GM23248 (cell line): ENCODE measurements at regions not wholly inside any gene's neighbourhood (a gene's known extent, or its start where the extent isn't known, plus 50 kb on each side); places are given as distances from the start of the nearest gene placed in this dataset.
"Not testable (repeated sequence)": the region's sequence is repeated elsewhere in the genome, so short reads cannot be mapped to it uniquely, and the experiment has no call there.

Source experiments
- DNase-seq: peaks from one replicate; pipeline ENCODE4 v3.0.0-alpha.2; 2015
- H2AFZ ChIP-seq: fragments of 200-600 bp; sonication (generic); 2 replicates; pipeline ENCODE4 v1.6.1; 2016; ENCODE audit warnings: antibody characterized with exemption
- H3F3A ChIP-seq: fragments of 200-600 bp; sonication (generic); 2 replicates; pipeline ENCODE4 v1.6.1; 2016; ENCODE audit warnings: mild to moderate bottlenecking, antibody characterized with exemption, mixed run types; ENCODE audit not compliant: insufficient read depth
- H3K27ac ChIP-seq: fragments of 200-600 bp; sonication (generic); 2 replicates; pipeline ENCODE4 v1.5.1; 2016; ENCODE audit warnings: mild to moderate bottlenecking
- H3K27me3 ChIP-seq: fragments of 200-600 bp; sonication (generic); replicated peaks from 2 replicates; pipeline ENCODE4 v1.6.1; 2016; ENCODE audit warnings: mild to moderate bottlenecking; ENCODE audit not compliant: insufficient read depth
- H3K36me3 ChIP-seq: fragments of 200-600 bp; sonication (generic); 2 replicates; pipeline ENCODE4 v1.6.1; 2016; ENCODE audit warnings: low read depth, mild to moderate bottlenecking
- H3K4me1 ChIP-seq: fragments of 200-600 bp; sonication (generic); 2 replicates; pipeline ENCODE4 v1.6.1; 2016; ENCODE audit warnings: mild to moderate bottlenecking; ENCODE audit not compliant: insufficient read depth
- H3K4me2 ChIP-seq: fragments of 200-600 bp; sonication (generic); one replicate; pipeline ENCODE4 v1.6.1; 2016; ENCODE audit warnings: mild to moderate bottlenecking; ENCODE audit not compliant: unreplicated experiment
- H3K4me3 ChIP-seq: fragments of 200-600 bp; sonication (generic); 2 replicates; pipeline ENCODE4 v1.5.1; 2016; ENCODE audit warnings: mild to moderate bottlenecking
- H3K79me2 ChIP-seq: fragments of 200-600 bp; sonication (generic); 2 replicates; pipeline ENCODE4 v1.6.1; 2016; ENCODE audit warnings: mild to moderate bottlenecking; ENCODE audit not compliant: insufficient read depth
- H3K9ac ChIP-seq: fragments of 200-600 bp; sonication (generic); 2 replicates; pipeline ENCODE4 v1.6.1; 2016; ENCODE audit warnings: mild to moderate bottlenecking
- H3K9me2 ChIP-seq: fragments of 200-600 bp; sonication (generic); 2 replicates; pipeline ENCODE4 v1.6.1; 2016; ENCODE audit warnings: mixed run types, mild to moderate bottlenecking, moderate library complexity; ENCODE audit not compliant: insufficient read depth
- H3K9me3 ChIP-seq: fragments of 200-600 bp; sonication (generic); one replicate; pipeline ENCODE4 v1.6.1; 2017; ENCODE audit warnings: low read depth
- H4K20me1 ChIP-seq: fragments of 200-600 bp; sonication (generic); 2 replicates; pipeline ENCODE4 v1.6.0; 2016; ENCODE audit not compliant: insufficient read depth
- WGBS, 2 experiments: methylation state at CpG; one replicate each; pipeline ENCODE4 v1.1.6; 2015 to 2017; ENCODE audit warnings: low lambda C conversion rate in 2 of 2, low coverage in 1 of 2; ENCODE audit errors: missing lambda C conversion rate in 2 of 2; 5-methylcytosine and 5-hydroxymethylcytosine counted together
- in situ Hi-C: fragments of 300-500 bp; cut with MboI; formaldehyde crosslinking; loops from 2 replicates; pipeline ENCODE4 v1.15.0; 2020

- H3K4me3 ChIP-seq, in situ Hi-C loops, H3K9me3 ChIP-seq, H3F3A ChIP-seq, H2AFZ ChIP-seq, H3K27me3 ChIP-seq, H3K79me2 ChIP-seq, H4K20me1 ChIP-seq, DNase-seq, H3K9ac ChIP-seq, H3K9me2 ChIP-seq, H3K36me3 ChIP-seq, H3K4me2 ChIP-seq, H3K4me1 ChIP-seq, H3K27ac ChIP-seq: not testable (repeated sequence)
- 67 to 69% methylated on average over 5 to 7 of the region's 9 CpGs for WGBS, 2 experiments
Measured at GRCh38 chr2:90293806-90294205, 1602.3 kb downstream of the RPIA start.

- H3K4me1 ChIP-seq, H3K27ac ChIP-seq, in situ Hi-C loops, H3K27me3 ChIP-seq, H3K36me3 ChIP-seq, H3K9me2 ChIP-seq, H3K9me3 ChIP-seq, H3K4me2 ChIP-seq, H3K79me2 ChIP-seq, H4K20me1 ChIP-seq, H2AFZ ChIP-seq, H3K4me3 ChIP-seq, DNase-seq, H3K9ac ChIP-seq, H3F3A ChIP-seq: not testable (repeated sequence)
- WGBS, 2 experiments: 73% methylated on average over 12 to 15 of the region's 17 CpGs
Measured at GRCh38 chr2:90295036-90295750, 1603.7 kb downstream of the RPIA start.

DNA sequence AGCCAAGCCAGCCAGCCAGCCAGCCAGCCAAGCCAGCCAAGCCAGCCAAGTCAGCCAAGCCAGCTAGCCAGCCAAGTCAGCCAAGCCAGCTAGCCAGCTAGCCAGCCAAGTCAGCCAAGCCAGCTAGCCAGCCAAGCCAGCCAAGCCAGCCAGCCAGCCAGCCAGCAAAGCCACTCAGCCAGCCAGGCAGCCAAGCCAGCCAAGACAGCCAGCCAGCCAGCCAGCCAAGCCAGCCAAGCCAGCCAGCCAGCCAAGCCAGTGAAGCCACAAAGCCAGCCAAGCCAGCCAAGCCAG lies 1605.0 kb downstream of the RPIA start:
- DNase-seq, H3F3A ChIP-seq, H2AFZ ChIP-seq, H3K9me2 ChIP-seq, in situ Hi-C loops, H3K27me3 ChIP-seq, H3K9ac ChIP-seq, H3K9me3 ChIP-seq, H3K4me3 ChIP-seq, H3K27ac ChIP-seq, H4K20me1 ChIP-seq, H3K36me3 ChIP-seq, H3K4me1 ChIP-seq, H3K4me2 ChIP-seq, H3K79me2 ChIP-seq: not testable (repeated sequence)

DNA sequence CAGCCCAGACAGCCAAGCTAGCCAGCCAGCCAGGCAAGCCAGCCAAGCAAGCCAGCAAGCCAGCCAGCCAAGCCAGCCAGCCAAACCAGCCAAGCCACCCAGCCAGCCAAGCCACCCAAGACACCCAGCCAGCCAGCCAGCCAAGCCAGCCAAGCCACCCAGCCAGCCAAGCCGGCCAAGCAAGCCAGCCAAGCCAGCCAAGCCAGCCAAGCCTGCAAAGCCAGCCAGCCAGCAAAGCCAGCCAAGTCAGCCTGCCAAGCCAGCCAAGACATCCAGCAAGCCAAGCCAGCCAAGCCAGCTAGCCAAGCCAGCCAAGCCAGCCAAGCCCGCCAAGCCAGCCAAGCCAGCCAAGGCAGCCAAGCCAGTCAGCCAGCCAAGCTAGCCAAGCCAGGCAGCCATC lies 1606.2 kb downstream of the RPIA start:
- H3K27ac ChIP-seq, H3K4me3 ChIP-seq, H3K79me2 ChIP-seq, H2AFZ ChIP-seq, in situ Hi-C loops, H3K4me2 ChIP-seq, H3K9me3 ChIP-seq, H4K20me1 ChIP-seq, H3K36me3 ChIP-seq, H3K9ac ChIP-seq, DNase-seq, H3K9me2 ChIP-seq, H3K4me1 ChIP-seq, H3F3A ChIP-seq, H3K27me3 ChIP-seq: not testable (repeated sequence)
- no CpG with 5 or more reads among the region's 2 CpGs for WGBS, 2 experiments

DNA sequence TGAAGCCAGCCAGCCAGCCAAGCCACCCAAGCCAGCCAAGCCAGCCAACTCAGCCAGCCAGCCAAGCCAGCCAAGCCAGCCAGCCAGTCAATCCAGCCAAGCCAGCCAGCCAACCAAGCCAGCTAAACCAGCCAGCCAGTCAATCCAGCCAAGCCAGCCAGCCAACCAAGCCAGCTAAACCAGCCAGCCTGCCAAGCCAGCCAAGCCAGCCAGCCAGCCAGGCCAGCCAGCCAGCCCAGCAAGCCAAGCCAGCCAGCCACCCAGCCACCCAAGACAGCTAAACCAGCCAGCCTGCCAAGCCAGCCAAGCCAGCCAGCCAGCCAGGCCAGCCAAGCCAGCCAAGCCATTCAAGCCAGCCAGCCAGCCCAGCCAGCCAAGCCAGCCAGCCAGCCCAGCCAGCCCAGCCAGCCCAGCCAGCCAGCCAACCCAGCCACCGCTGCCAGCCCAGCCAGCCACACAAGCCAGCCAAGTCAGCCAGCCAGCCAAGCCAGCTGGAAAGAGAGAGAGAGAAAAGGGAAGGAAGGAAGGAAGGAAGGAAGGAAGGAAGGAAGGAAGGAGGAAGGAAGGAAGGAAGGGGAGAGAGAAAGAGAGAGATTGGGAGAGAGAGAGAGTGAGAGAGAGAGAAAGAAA lies 1606.8 kb downstream of the RPIA start:
- H3K9me3 ChIP-seq, H3K36me3 ChIP-seq, H3K9me2 ChIP-seq, H3K27me3 ChIP-seq, in situ Hi-C loops, H3K4me3 ChIP-seq, H3F3A ChIP-seq, H4K20me1 ChIP-seq, H3K27ac ChIP-seq, H3K79me2 ChIP-seq, H3K9ac ChIP-seq, H3K4me2 ChIP-seq, H3K4me1 ChIP-seq, H2AFZ ChIP-seq, DNase-seq: not testable (repeated sequence)
- WGBS, 2 experiments: 19 to 23% methylated on average over 1 of the region's 1 CpG

GRCh38 chr2:90298983-90299382 lies 1607.5 kb downstream of the RPIA start:
- H3K4me2 ChIP-seq, H3K9me2 ChIP-seq, H3K9me3 ChIP-seq, H3K27me3 ChIP-seq, H3K4me1 ChIP-seq, H2AFZ ChIP-seq, H3F3A ChIP-seq, H3K36me3 ChIP-seq, in situ Hi-C loops, H3K9ac ChIP-seq, H3K4me3 ChIP-seq, H3K27ac ChIP-seq, H3K79me2 ChIP-seq, DNase-seq, H4K20me1 ChIP-seq: not testable (repeated sequence)
- 42 to 44% methylated on average over 2 of the region's 5 CpGs for WGBS, 2 experiments
